Left ventricle myocardium inferior (tissue), 1 donor: ENCODE measurements at regions not wholly inside any gene's neighbourhood (a gene's known extent, or its start where the extent isn't known, plus 50 kb on each side); places are given as distances from the start of the nearest gene placed in this dataset.

Source experiments
- DNase-seq: peaks from one replicate; pipeline ENCODE4 v3.0.0-alpha.2; 2020
- H3K27ac ChIP-seq: fragments of 200-600 bp; replicated peaks from 2 replicates; pipeline ENCODE4 v1.8.0; 2021
- H3K27me3 ChIP-seq: fragments of 200-600 bp; 2 replicates; pipeline ENCODE4 v1.8.0; 2021; ENCODE audit warnings: low read depth
- H3K36me3 ChIP-seq: fragments of 200-600 bp; 2 replicates; pipeline ENCODE4 v1.8.0; 2021
- H3K4me1 ChIP-seq: fragments of 200-600 bp; 2 replicates; pipeline ENCODE4 v1.8.0; 2021
- H3K4me3 ChIP-seq: fragments of 200-600 bp; 2 replicates; pipeline ENCODE4 v1.8.0; 2021; ENCODE audit warnings: mild to moderate bottlenecking, moderate library complexity
- H3K9me3 ChIP-seq: fragments of 200-600 bp; replicated peaks from 2 replicates; pipeline ENCODE4 v1.8.0; 2021
- CTCF ChIP-seq: fragments of 200-600 bp; IDR thresholded peaks from 2 replicates; pipeline ENCODE4 v1.8.0; 2021; ENCODE audit warnings: antibody characterized with exemption, mild to moderate bottlenecking, borderline replicate concordance
- intact Hi-C: fragments of 100-400 bp; cut with micrococcal nuclease; formaldehyde crosslinking; loops from one replicate; pipeline ENCODE4 v1.11.0; 2022
- donor health status: DM: no; HTN: yes; CAD: no; lungs with severe emphysema.

DNA sequence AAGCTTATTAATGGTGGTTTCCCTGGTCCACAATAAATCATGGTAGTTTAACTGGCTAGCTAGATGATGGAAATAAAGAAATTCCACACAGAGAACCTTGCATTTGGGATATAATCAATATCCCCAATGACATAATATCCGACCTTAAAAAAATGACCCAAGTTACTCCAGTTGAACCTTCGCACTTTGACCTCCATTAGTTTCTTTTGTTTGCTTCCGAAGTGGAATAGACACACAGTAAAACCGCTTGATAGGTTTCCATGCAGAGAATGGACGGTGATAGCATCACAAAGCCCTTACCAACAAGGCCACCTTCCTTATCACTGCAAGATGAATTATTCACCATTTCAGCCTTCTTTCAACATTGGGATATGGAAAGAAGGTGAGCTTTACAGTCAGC, 1966.1 kb upstream of the CELF4 start:
- DNase-seq, result no peak
- H3K4me3 ChIP-seq, result no peak overlapping the region
- no peaks in the 10 kb centered on the region for H3K27me3 ChIP-seq
- no peaks in the 10 kb centered on the region for H3K4me1 ChIP-seq
- no peaks in the 10 kb centered on the region for H3K9me3 ChIP-seq
- H3K36me3 ChIP-seq, result no peaks in the 10 kb centered on the region
- no peak for TF ChIP-seq CTCF
- no peak overlapping the region for H3K27ac ChIP-seq
- intact Hi-C loops, result no loop called here

- Histone ChIP-seq H3K27me3 (no peaks in the 10 kb centered on the region), H3K4me3 (no peak overlapping the region), H3K27ac (no peak overlapping the region), H3K4me1 (no peaks in the 10 kb centered on the region), H3K9me3 (no peaks in the 10 kb centered on the region), H3K36me3 (no peaks in the 10 kb centered on the region)
- no peak for TF ChIP-seq CTCF
- intact Hi-C loops, result no loop called here
- no peak for DNase-seq
Observed at GRCh38 chr18:39529358-39529757, 1963.8 kb upstream of the CELF4 start.

DNA sequence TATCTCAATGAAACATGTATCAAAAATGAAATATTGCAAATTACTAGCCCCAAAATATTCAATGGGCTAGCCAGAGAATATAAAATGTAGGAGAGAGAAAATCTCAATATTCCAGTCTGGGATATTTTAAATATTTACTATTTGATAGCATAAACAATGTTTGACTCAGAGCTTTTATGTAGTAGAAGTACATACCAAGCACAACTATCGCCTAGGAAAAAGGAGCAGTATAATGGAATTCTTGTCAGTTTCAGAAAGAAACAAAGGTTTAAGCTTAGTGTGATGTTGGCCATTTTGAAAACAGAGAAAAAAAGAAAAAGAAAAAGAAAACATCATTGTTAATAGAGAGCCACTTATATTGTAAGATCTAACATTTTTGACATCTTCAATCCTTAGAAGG, 1961.9 kb upstream of the CELF4 start:
- intact Hi-C loops, result no loop called here
- no peaks in the 10 kb centered on the region for H3K36me3 ChIP-seq
- TF ChIP-seq CTCF, result no peak
- no peaks in the 10 kb centered on the region for H3K9me3 ChIP-seq
- no peaks in the 10 kb centered on the region for H3K4me1 ChIP-seq
- DNase-seq, result no peak
- H3K27me3 ChIP-seq, result no peaks in the 10 kb centered on the region
- H3K27ac ChIP-seq, result no peak overlapping the region
- no peak overlapping the region for H3K4me3 ChIP-seq

GRCh38 chr18:39524370-39524769, 1958.8 kb upstream of the CELF4 start:
- H3K4me1 ChIP-seq, result no peaks in the 10 kb centered on the region
- no peaks in the 10 kb centered on the region for H3K36me3 ChIP-seq
- intact Hi-C loops, result no loop called here
- no peaks in the 10 kb centered on the region for H3K27me3 ChIP-seq
- DNase-seq, result no peak
- H3K9me3 ChIP-seq, result no peaks in the 10 kb centered on the region
- no peak for TF ChIP-seq CTCF
- H3K4me3 ChIP-seq, result no peak overlapping the region
- no peak overlapping the region for H3K27ac ChIP-seq

- Histone ChIP-seq H3K9me3 (no peaks in the 10 kb centered on the region), H3K4me3 (no peak overlapping the region), H3K36me3 (no peaks in the 10 kb centered on the region), H3K27ac (no peak overlapping the region), H3K4me1 (no peaks in the 10 kb centered on the region), H3K27me3 (no peaks in the 10 kb centered on the region)
- intact Hi-C loops, result no loop called here
- DNase-seq, result no peak
- TF ChIP-seq CTCF, result no peak
Observed at GRCh38 chr18:39523281-39523680, 1957.7 kb upstream of the CELF4 start.

- Histone ChIP-seq H3K36me3 (no peaks in the 10 kb centered on the region), H3K27me3 (no peaks in the 10 kb centered on the region), H3K9me3 (no peaks in the 10 kb centered on the region), H3K27ac (no peak overlapping the region), H3K4me3 (no peak overlapping the region), H3K4me1 (no peaks in the 10 kb centered on the region)
- no peak for DNase-seq
- TF ChIP-seq CTCF, result no peak
- intact Hi-C loops, result no loop called here
Observed at GRCh38 chr18:39521164-39521563, 1955.6 kb upstream of the CELF4 start.
